Esophagus squamous epithelium (tissue), 5 donors: ENCODE measurements at regions not wholly inside any gene's neighbourhood (a gene's known extent, or its start where the extent isn't known, plus 50 kb on each side); places are given as distances from the start of the nearest gene placed in this dataset.

Source experiments
- DNase-seq: peaks from one replicate; lab custom pipeline; 2025; lab: John Stamatoyannopoulos, UW
- H3K27ac ChIP-seq, 4 donors: fragments of 200-600 bp; sonication (generic); one replicate each; pipeline ENCODE4 v1.5.1; 2016 to 2019; ENCODE audit warnings: mild to moderate bottlenecking in 1 of 4
- H3K27me3 ChIP-seq, 4 donors: fragments of 200-600 bp; sonication (generic); 1 replicate in 3 of 4; 2 replicates in 1 of 4; pipeline versions ENCODE4 v1.5.1 to v1.6.0; 2017 to 2021; ENCODE audit warnings: antibody characterized with exemption in 1 of 4
- H3K36me3 ChIP-seq, 3 donors: fragments of 200-600 bp; sonication (generic); one replicate each; pipeline ENCODE4 v1.5.1; 2016 to 2019
- H3K4me1 ChIP-seq, 3 donors: fragments of 200-600 bp; sonication (generic); one replicate each; pipeline ENCODE4 v1.5.1; 2017 to 2019
- H3K4me3 ChIP-seq, 4 donors: fragments of 200-600 bp; sonication (generic); 1 replicate in 3 of 4; 2 replicates in 1 of 4; pipeline ENCODE4 v1.5.1; 2016 to 2019; ENCODE audit warnings: mild to moderate bottlenecking in 2 of 4, moderate library complexity in 1 of 4
- H3K9me3 ChIP-seq, 3 donors: fragments of 200-600 bp; sonication (generic); one replicate each; pipeline ENCODE4 v1.5.1; 2016 to 2019
- CTCF ChIP-seq, 6 experiments: fragments of 450-650 bp in 4 of 6; fragments of 200-600 bp in 2 of 6; sonication (generic) in 2 of 6; IDR thresholded peaks; one replicate each; pipeline ENCODE4 v1.5.1; 2016 to 2019; ENCODE audit warnings: antibody characterized with exemption in 6 of 6, mild to moderate bottlenecking in 4 of 6, moderate library complexity in 4 of 6
- POLR2A ChIP-seq, 4 donors: fragments of 450-650 bp; IDR thresholded peaks; one replicate each; pipeline ENCODE4 v1.6.1; 2017; ENCODE audit warnings: antibody characterized with exemption in 4 of 4, mild to moderate bottlenecking in 4 of 4, moderate library complexity in 3 of 4
- WGBS, 2 donors: methylation state at CpG; one replicate each; pipeline ENCODE4 v1.1.5; 2018; 5-methylcytosine and 5-hydroxymethylcytosine counted together
- intact Hi-C: fragments of 100-400 bp; cut with DNase I; formaldehyde crosslinking; loops from one replicate; pipeline ENCODE4 v1.15.0; 2022
- donor health status: DM: yes; HTN: yes; CAD: no.

- no peaks in the 10 kb centered on the region for H3K9me3 ChIP-seq
- no peak overlapping the region for H3K4me3 ChIP-seq
- no peak overlapping the region for H3K27ac ChIP-seq
- H3K4me1 ChIP-seq: no peaks in the 10 kb centered on the region
- WGBS, 2 donors: 79 to 89% methylated on average over 1 of the region's 1 CpG
- no peak for DNase-seq
- TF ChIP-seq CTCF (IDR thresholded peaks at IDR 0.05) (no peak), POLR2A (IDR thresholded peaks at IDR 0.05) (no peak)
- intact Hi-C loops: no loop called here
- no peaks in the 10 kb centered on the region for H3K27me3 ChIP-seq
- no peaks in the 10 kb centered on the region for H3K36me3 ChIP-seq
These were observed 154.9 kb upstream of the ARHGAP28 start for GRCh38 chr18:6574631-6575030.

GRCh38 chr18:6575908-6576307 is 153.6 kb upstream of the ARHGAP28 start:
- H3K9me3 ChIP-seq: no peaks in the 10 kb centered on the region
- H3K27me3 ChIP-seq: no peaks in the 10 kb centered on the region
- 90 to 92% methylated on average over 9 to 10 of the region's 10 CpGs for WGBS, 2 donors
- no peaks in the 10 kb centered on the region for H3K36me3 ChIP-seq
- DNase-seq: no peak
- TF ChIP-seq POLR2A (IDR thresholded peaks at IDR 0.05) (no peak), CTCF (IDR thresholded peaks at IDR 0.05) (no peak)
- no peaks in the 10 kb centered on the region for H3K4me1 ChIP-seq
- intact Hi-C loops: no loop called here
- H3K4me3 ChIP-seq: no peak overlapping the region
- no peak overlapping the region for H3K27ac ChIP-seq

- H3K4me1 ChIP-seq: no peaks in the 10 kb centered on the region
- 85 to 86% methylated on average over 5 of the region's 5 CpGs for WGBS, 2 donors
- H3K36me3 ChIP-seq: no peaks in the 10 kb centered on the region
- no peaks in the 10 kb centered on the region for H3K27me3 ChIP-seq
- intact Hi-C loops: no loop called here
- no peaks in the 10 kb centered on the region for H3K9me3 ChIP-seq
- no peak for TF ChIP-seq CTCF (IDR thresholded peaks at IDR 0.05)
- TF ChIP-seq POLR2A (IDR thresholded peaks at IDR 0.05): no peak
- DNase-seq: no peak
- no peak overlapping the region for H3K4me3 ChIP-seq
- H3K27ac ChIP-seq: no peak overlapping the region
These were observed 152.7 kb upstream of the ARHGAP28 start for GRCh38 chr18:6576718-6577375.

- Histone ChIP-seq H3K36me3 (no peaks in the 10 kb centered on the region), H3K9me3 (peaks cover 0 to 3% (median 0%) of the 10 kb centered on the region in 3 donors), H3K4me1 (no peaks in the 10 kb centered on the region), H3K4me3 (no peak overlapping the region), H3K27me3 (no peaks in the 10 kb centered on the region), H3K27ac (no peak overlapping the region)
- 51 to 63% methylated on average over 2 of the region's 2 CpGs for WGBS, 2 donors
- intact Hi-C loops: no loop called here
- DNase-seq: no peak
- TF ChIP-seq CTCF (IDR thresholded peaks at IDR 0.05) (no peak), POLR2A (IDR thresholded peaks at IDR 0.05) (no peak)
These were observed 150.8 kb upstream of the ARHGAP28 start for GRCh38 chr18:6578686-6579085.

- Histone ChIP-seq H3K27ac (no peak overlapping the region), H3K4me3 (no peak overlapping the region), H3K36me3 (no peaks in the 10 kb centered on the region), H3K27me3 (no peaks in the 10 kb centered on the region), H3K9me3 (peaks cover 0 to 4% (median 0%) of the 10 kb centered on the region in 3 donors), H3K4me1 (no peaks in the 10 kb centered on the region)
- TF ChIP-seq POLR2A (IDR thresholded peaks at IDR 0.05) (no peak), CTCF (IDR thresholded peaks at IDR 0.05) (no peak)
- 64 to 81% methylated on average over 5 of the region's 5 CpGs for WGBS, 2 donors
- intact Hi-C loops: no loop called here
- DNase-seq: no peak
These were observed 150.0 kb upstream of the ARHGAP28 start for GRCh38 chr18:6579486-6579885.
